NCI-H2227 treated with DMSO at 0.1 percent for 48 hours (cell line): ENCODE measurements at regions not wholly inside any gene's neighbourhood (a gene's known extent, or its start where the extent isn't known, plus 50 kb on each side); places are given as distances from the start of the nearest gene placed in this dataset.

Experiments
- DNase-seq: peaks from one replicate; lab custom pipeline; 2025; lab: John Stamatoyannopoulos, UW

DNA sequence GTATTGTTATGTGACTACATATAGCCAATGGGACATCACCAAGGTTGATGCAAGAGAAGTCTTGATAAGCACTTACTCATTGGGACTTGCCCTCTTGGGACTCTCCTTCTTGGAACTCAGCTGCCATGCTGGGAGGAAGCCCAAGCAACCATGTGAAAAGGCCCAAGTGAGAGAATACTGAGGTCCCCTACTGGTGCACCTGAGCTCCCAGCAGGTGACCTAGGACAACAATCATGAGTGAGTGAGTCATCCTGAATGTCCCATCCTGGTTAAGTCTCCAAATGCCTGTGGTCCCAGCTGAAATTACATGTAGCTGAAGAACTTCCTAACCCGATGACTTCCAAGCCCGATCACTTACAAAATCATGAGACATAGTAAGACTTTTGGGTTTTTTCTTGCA is 260.7 kb downstream of the ICE1 start:
- no peak for DNase-seq

DNA sequence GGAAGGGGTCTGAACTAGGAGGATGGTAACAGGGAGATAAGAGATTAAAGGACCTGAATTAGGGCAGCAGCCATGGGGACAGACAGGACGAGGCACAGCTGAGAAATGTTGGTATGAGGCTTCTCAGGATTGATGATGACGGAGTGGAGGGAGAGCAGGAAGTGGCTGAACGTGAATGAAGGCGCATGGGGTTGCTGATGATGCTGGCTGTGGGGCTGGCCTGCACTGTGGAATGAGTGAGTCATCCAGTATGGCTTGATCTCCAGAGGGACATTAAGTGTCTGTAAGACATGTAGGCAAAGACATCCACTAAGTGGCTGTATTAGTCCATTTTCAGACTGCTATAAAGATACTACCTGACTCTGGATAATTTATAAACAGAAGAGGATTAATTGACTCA is 256.4 kb downstream of the ICE1 start:
- DNase-seq, result no peak

- no peak for DNase-seq
These were observed 255.3 kb downstream of the ICE1 start for GRCh38 chr5:5677738-5678137.

- no peak for DNase-seq
These were observed 253.7 kb downstream of the ICE1 start for GRCh38 chr5:5676218-5676617.

GRCh38 chr5:5675511-5675910 is 253.0 kb downstream of the ICE1 start:
- no peak for DNase-seq

- no peak for DNase-seq
These were observed 249.3 kb downstream of the ICE1 start for GRCh38 chr5:5671823-5672222.

GRCh38 chr5:5667136-5667554 is 244.7 kb downstream of the ICE1 start:
- no peak for DNase-seq

- DNase-seq, result no peak
These were observed 243.9 kb downstream of the ICE1 start for GRCh38 chr5:5666369-5666768.

DNA sequence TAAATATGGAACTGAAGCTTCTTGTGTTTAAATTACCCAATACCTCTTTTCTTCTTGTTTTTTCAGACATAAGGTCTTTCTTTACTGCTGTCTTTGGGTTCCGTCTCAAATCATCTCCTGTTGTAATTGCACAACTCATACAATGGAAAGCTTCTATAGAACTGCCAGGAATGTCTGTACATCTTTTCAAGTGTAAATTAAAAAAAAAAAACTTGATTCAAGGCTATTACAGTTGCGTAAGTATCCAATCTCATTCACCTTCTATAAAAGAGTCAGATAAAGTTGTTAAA is 243.5 kb downstream of the ICE1 start:
- no peak for DNase-seq

DNA sequence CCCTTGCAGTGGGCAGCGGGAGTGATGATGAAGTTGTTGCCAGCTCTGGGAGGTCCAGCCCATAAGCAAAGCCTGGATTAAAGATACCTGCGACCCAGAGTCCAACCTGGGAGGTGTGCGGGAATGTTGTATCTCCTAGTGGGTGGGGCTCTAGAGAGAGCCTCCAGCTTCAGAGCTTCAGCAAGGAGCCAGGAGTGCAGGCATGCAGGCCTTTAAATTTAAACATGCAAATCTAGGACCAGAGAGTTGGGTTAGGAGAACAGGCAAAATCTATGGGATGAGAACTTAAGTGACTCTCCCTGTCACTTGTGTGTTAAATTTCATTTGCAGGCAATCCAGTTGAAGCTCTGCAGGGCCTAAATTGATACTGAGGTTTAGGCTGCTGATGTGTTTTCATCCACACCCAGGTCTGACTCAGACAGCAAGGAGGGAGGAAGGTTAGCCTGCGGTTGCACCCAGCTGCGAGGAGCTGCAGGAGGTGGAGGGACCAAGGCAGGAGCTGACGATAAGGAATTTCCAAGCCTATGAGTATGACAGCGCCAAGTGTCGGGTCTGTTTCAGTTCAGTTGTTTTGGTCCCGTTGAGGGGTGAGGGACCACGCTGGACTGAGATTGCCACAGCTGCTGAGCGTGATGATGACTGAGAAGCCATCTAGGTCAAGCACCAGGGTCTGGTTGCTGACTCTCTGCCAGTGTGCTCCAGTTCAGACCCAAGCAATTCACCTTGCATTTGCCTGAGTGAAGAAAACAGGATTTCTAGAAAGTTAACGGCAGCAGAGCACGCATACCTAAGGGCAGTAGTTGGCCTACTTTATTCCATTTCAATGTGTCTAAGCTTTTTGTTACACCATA is 243.0 kb downstream of the ICE1 start:
- no peak for DNase-seq

DNA sequence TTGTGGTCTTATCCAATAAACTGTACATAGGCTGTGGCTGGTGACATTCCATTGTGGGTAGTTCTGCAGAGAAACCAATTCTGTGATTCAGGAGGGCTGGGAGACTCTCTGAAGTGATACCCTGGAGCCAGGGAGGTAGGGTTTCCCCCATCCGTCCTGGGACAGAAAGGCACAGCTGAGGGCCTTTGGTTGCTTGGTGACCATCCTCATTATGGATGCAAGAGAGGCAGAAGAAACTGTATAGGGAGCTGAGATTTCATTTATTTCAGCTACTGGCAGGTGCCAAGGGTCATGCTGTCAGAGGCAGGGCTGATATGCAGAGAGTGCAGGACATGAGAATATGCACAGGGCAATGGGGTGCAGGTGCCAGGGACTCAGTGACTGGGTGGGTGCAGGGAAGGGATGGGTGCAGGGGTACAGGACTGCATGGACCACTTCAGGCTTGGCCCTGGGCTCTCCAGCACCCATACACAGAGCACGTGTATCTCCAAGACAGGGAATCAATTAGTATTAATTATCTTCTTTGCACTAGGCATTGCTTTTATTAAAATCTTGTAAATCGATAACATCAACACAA is 236.5 kb downstream of the ICE1 start:
- DNase-seq, result no peak

- no peak for DNase-seq
These were observed 235.7 kb downstream of the ICE1 start for GRCh38 chr5:5658226-5658625.

DNA sequence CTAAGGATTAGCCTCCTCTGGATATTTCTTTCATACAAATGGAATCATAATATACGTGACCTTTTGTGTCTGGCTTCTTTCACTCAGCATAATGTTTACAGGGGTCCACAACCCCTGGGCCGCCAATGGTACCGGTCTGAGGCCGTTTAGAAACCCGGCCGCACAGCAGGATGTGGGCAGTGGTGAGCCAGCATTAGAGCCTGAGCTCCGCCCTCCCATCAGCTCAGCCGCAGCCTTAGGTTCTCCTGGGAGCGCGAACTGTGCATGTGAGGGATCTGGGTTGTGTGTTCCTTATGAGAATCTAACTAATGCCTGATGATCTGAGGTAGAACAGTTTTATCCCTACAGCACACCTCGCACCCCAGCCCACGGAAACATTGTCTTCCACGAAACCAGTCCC is 229.7 kb downstream of the ICE1 start:
- DNase-seq, result no peak

DNA sequence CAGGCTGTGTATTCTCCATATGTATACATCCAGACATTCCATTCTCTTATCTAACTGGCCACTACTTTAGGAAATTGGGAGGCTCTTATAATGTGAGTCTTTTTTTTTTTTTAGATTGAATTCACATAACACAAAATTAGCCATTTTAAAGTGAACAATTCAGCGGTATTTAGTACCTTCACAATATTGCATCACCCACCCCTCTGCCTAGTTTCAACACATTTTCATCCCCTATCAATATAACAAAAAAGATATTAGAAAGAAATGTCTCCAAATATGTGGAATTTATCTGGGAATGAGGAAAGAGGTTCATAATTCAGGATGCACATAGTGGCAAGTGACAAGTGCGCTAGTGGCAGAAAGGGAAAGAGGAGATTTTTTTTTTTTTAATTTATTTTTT is 228.5 kb downstream of the ICE1 start:
- no peak for DNase-seq

DNA sequence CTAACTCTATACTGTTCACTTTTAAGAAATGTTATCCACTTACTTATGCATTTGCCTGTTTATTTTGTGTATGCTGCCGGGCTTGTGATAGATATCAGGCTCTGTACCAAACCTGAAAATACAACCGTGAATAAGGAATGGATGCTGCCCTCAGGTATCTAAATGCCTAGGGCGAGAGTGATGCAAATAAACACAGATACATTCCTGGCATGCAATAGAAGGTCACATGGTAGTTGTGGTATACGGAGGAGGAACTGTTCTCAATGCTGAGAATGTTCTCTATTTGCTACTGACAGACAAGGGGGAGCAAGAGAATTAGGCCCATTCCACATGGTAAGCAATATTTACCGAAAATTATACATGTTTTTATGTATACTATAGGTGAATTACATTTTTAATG is 227.8 kb downstream of the ICE1 start:
- no peak for DNase-seq

DNA sequence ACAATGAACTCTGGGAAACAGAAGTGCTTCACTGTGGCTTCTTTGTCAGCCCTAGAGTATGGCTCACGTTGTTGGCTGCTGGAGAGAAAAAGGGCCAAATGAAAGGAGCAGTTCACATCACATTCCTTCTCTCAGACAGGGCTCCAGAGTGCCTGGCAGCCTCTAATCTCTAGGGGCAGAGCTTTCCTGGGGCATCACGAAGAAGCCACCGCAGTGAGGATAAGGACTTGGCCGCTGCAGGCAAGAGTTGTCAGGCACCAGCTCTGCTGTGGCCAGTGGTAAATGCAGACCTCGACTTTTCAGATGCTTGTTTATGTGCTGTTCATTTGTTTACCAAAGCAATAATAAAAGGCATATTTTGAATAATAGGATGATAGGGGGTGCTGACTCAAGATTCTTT is 227.2 kb downstream of the ICE1 start:
- DNase-seq, result no peak

- DNase-seq, result no peak
These were observed 226.2 kb downstream of the ICE1 start for GRCh38 chr5:5648694-5649093.

- no peak for DNase-seq
These were observed 223.4 kb downstream of the ICE1 start for GRCh38 chr5:5645891-5646290.

DNA sequence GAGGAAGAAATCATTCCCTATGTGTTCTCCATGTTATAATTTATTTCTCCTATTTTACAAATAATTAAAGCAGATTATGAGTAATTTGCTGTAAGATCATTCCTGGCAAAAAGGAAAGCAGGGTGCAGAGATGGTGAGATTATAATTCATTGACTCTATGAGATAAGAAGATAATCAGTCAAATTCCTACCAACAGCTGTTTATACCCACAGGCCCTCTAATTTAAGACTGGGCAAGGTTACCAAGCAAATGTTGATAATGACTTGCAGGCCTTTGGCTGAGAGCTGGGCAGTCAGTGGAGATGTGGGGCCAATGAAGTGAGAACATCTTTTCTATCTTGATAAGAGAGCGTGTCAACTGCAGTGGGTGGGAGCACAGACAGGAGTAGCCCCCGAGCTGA is 222.7 kb downstream of the ICE1 start:
- no peak for DNase-seq

GRCh38 chr5:5644249-5644648 is 221.8 kb downstream of the ICE1 start:
- no peak for DNase-seq

- DNase-seq, result no peak
These were observed 221.0 kb downstream of the ICE1 start for GRCh38 chr5:5643481-5643880.

- no peak for DNase-seq
These were observed 215.7 kb downstream of the ICE1 start for GRCh38 chr5:5638211-5638610.

- no peak for DNase-seq
These were observed 214.7 kb downstream of the ICE1 start for GRCh38 chr5:5637173-5637572.

- no peak for DNase-seq
These were observed 212.3 kb downstream of the ICE1 start for GRCh38 chr5:5634817-5635216.
